ENCODE measurements at regions not wholly inside any gene's neighbourhood (a gene's known extent, or its start where the extent isn't known, plus 50 kb on each side); places are given as distances from the start of the nearest gene placed in this dataset.

DNA sequence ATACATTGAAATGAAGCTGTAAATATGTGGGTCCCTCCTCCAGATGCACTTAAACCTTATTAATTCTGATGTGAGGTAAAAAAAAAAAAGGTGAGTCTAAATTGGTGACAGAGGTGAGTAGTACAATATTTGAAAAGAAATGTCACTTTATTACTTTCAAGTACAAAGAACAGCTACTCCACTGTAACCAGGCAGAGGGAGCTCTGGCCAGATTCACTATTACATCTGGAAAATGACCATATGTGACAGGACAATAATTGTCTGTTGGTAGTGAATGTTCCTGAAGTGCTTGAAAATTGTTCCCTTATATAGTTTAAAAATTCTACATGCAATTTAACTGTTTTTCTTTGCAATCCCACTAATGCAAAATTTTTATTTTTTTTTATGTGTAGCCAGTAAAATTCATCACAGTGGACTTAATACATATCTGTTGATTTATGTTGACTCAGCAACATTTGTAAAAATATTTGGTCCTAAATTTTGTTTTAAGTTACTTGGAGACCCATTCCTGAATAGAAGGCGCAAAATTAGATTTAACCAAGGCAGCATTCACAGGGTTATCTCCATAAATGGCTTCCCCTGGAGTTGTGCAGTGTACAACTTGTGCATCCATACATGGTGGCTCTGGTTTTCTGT is 231.9 kb upstream of the TBC1D5 start:
- intact Hi-C loops (cut with DNase I): no loop called here
- DNase-seq (peak in 1 of 5 donors; percentile 27), FAIRE-seq (no peak)
- no peaks in the 10 kb centered on the region for H3K27me3 ChIP-seq (ENCODE audit: control insufficient read depth, insufficient read depth, low read length)
- H3K36me3 ChIP-seq (ENCODE audit: control insufficient read depth in 2 of 3, insufficient read depth in 3 of 3, low read length in 3 of 3): no peaks in the 10 kb centered on the region
- no peaks in the 10 kb centered on the region for H3K9me3 ChIP-seq (ENCODE audit: control insufficient read depth in 2 of 3, insufficient read depth in 1 of 3, low read length in 3 of 3)
- peaks cover 0 to 3% (median 0%) of the 10 kb centered on the region in 3 donors for H3K4me1 ChIP-seq (ENCODE audit: control insufficient read depth in 2 of 3, insufficient read depth in 2 of 3, low read depth in 1 of 3, low read length in 3 of 3)
- H3K9ac ChIP-seq (ENCODE audit: low read length in 3 of 3): no peak overlapping the region
- TF ChIP-seq, protein P1, sequence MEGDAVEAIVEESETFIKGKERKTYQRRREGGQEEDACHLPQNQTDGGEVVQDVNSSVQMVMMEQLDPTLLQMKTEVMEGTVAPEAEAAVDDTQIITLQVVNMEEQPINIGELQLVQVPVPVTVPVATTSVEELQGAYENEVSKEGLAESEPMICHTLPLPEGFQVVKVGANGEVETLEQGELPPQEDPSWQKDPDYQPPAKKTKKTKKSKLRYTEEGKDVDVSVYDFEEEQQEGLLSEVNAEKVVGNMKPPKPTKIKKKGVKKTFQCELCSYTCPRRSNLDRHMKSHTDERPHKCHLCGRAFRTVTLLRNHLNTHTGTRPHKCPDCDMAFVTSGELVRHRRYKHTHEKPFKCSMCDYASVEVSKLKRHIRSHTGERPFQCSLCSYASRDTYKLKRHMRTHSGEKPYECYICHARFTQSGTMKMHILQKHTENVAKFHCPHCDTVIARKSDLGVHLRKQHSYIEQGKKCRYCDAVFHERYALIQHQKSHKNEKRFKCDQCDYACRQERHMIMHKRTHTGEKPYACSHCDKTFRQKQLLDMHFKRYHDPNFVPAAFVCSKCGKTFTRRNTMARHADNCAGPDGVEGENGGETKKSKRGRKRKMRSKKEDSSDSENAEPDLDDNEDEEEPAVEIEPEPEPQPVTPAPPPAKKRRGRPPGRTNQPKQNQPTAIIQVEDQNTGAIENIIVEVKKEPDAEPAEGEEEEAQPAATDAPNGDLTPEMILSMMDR (IDR thresholded peaks at IDR 0.05; ENCODE audit: borderline replicate concordance, extremely low read depth, insufficient read depth): no peak
- no peak overlapping the region for H3K27ac ChIP-seq (ENCODE audit: low read depth in 2 of 2, low read length in 2 of 2)
- H3K4me3 ChIP-seq (ENCODE audit: low read length in 3 of 3): no peak overlapping the region

DNA sequence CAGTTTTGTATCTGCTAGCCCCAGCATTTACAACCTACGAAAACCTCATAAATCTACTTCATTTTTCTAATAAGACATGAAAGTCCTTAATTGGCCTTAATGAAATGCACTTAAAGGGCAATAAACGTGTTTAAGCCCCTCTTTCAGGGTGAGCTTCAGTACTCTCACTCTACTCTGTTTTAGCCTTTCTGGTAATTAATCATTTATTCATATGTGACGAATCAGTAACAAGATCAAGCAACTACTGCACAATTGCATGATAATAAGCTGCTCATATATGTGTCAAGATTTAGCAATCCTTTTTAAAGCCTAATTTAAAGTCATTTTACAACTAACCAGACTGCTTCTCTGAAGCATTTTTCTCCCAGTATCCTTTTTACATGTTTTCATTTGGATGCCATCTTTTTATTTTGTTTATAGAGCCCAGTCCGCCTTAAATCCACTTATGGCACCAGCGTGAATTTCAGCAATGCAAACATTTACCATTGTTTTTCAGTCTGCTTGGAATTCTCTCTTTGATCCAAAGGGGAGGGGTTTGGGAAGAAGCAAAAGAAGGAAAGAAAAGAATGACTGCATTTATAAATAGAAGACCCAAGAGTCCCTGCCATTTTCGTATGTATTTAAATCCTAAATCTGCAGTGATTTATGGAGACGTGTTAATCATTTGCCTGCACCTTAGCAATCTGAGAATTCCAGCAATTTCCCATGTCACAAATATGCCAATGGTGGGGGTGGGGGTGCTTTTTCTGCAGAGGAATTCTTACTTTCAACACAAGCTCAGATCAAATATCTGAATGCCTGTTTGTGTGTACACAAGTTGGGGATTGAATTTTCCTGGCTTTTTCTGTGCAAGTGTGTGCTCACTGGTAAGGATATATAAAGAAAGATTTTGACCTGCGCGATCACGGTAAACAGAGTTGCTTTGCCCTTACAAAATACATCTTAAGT is 230.8 kb upstream of the TBC1D5 start:
- H3K36me3 ChIP-seq (ENCODE audit: control insufficient read depth in 2 of 3, insufficient read depth in 3 of 3, low read length in 3 of 3): no peaks in the 10 kb centered on the region
- peaks cover 0 to 3% (median 0%) of the 10 kb centered on the region in 3 donors for H3K4me1 ChIP-seq (ENCODE audit: control insufficient read depth in 2 of 3, insufficient read depth in 2 of 3, low read depth in 1 of 3, low read length in 3 of 3)
- peak overlapping the region in 2 of 3 donors; percentile 23 to 40 for H3K4me3 ChIP-seq (ENCODE audit: low read length in 3 of 3)
- H3K9ac ChIP-seq (ENCODE audit: low read length in 3 of 3): no peak overlapping the region
- TF ChIP-seq, protein P1 (IDR thresholded peaks at IDR 0.05; ENCODE audit: borderline replicate concordance, extremely low read depth, insufficient read depth): no peak
- no peak overlapping the region for H3K27ac ChIP-seq (ENCODE audit: low read depth in 2 of 2, low read length in 2 of 2)
- intact Hi-C loops (cut with DNase I): no loop called here
- no peaks in the 10 kb centered on the region for H3K9me3 ChIP-seq (ENCODE audit: control insufficient read depth in 2 of 3, insufficient read depth in 1 of 3, low read length in 3 of 3)
- peak in 4 of 5 donors; percentile 41 to 74 (median 58) for DNase-seq
- no peak for FAIRE-seq
- H3K27me3 ChIP-seq (ENCODE audit: control insufficient read depth, insufficient read depth, low read length): no peaks in the 10 kb centered on the region

DNA sequence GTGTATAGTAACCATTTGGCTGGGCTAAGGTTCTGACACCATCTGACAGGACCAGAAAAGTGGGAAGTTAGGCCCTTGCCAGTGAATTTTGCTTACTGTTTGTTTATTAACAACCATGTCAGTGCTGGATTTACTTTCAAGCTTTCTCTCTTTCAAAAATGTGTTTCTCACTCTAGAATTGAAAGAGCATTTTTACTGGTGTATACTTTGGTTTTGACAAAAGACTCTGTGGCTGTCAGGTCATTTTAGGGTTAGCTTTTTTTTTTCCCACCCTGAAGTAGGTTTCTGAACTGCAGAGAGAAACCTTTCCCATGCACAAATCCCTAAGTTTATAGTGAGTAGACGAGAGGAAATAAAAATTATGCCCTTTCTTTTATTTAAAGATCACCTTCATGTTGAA is 230.0 kb upstream of the TBC1D5 start:
- Histone ChIP-seq H3K9ac (ENCODE audit: low read length in 3 of 3) (no peak overlapping the region), H3K27me3 (ENCODE audit: control insufficient read depth, insufficient read depth, low read length) (no peaks in the 10 kb centered on the region), H3K36me3 (ENCODE audit: control insufficient read depth in 2 of 3, insufficient read depth in 3 of 3, low read length in 3 of 3) (no peaks in the 10 kb centered on the region), H3K4me1 (ENCODE audit: control insufficient read depth in 2 of 3, insufficient read depth in 2 of 3, low read depth in 1 of 3, low read length in 3 of 3) (peaks cover 0 to 3% (median 0%) of the 10 kb centered on the region in 3 donors), H3K4me3 (ENCODE audit: low read length in 3 of 3) (no peak overlapping the region), H3K9me3 (ENCODE audit: control insufficient read depth in 2 of 3, insufficient read depth in 1 of 3, low read length in 3 of 3) (no peaks in the 10 kb centered on the region), H3K27ac (ENCODE audit: low read depth in 2 of 2, low read length in 2 of 2) (no peak overlapping the region)
- DNase-seq (peak in 2 of 5 donors; percentile 26 to 46), FAIRE-seq (no peak)
- intact Hi-C loops (cut with DNase I): no loop called here
- TF ChIP-seq, protein P1 (IDR thresholded peaks at IDR 0.05; ENCODE audit: borderline replicate concordance, extremely low read depth, insufficient read depth): no peak

Measured in kidney (tissue), 13 donors.